Endothelial cell (in vitro differentiated cells): ENCODE measurements at regions not wholly inside any gene's neighbourhood (a gene's known extent, or its start where the extent isn't known, plus 50 kb on each side); places are given as distances from the start of the nearest gene placed in this dataset.

Experiments used
- DNase-seq: peaks from one replicate; pipeline ENCODE4 v3.0.0; 2021; ENCODE audit warnings: low spot score
- H3K27ac Mint-ChIP-seq: one replicate; pipeline ENCODE4 v1.8.0; 2021; ENCODE audit warnings: mixed read lengths, inconsistent platforms; ENCODE audit not compliant: unreplicated experiment
- H3K27me3 Mint-ChIP-seq: one replicate; pipeline ENCODE4 v1.8.0; 2021; ENCODE audit warnings: mild to moderate bottlenecking, moderate library complexity, mixed read lengths, inconsistent platforms; ENCODE audit not compliant: unreplicated experiment
- H3K36me3 Mint-ChIP-seq: one replicate; pipeline ENCODE4 v1.8.0; 2021; ENCODE audit warnings: mild to moderate bottlenecking, low read depth, mixed read lengths, inconsistent platforms; ENCODE audit not compliant: unreplicated experiment
- H3K4me1 Mint-ChIP-seq: one replicate; pipeline ENCODE4 v1.8.0; 2021; ENCODE audit warnings: mild to moderate bottlenecking, mixed read lengths, inconsistent platforms; ENCODE audit not compliant: unreplicated experiment
- H3K4me3 Mint-ChIP-seq: one replicate; pipeline ENCODE4 v1.8.0; 2021; ENCODE audit warnings: mild to moderate bottlenecking, mixed read lengths, inconsistent platforms; ENCODE audit not compliant: unreplicated experiment
- H3K9me3 Mint-ChIP-seq: one replicate; pipeline ENCODE4 v1.8.0; 2021; ENCODE audit warnings: mixed read lengths, inconsistent platforms; ENCODE audit not compliant: unreplicated experiment
- CTCF ChIP-seq: fragments of 200-600 bp; sonication (generic); IDR thresholded peaks from one replicate; pipeline ENCODE4 v1.5.0; 2021; ENCODE audit warnings: antibody characterized with exemption; ENCODE audit not compliant: unreplicated experiment

DNA sequence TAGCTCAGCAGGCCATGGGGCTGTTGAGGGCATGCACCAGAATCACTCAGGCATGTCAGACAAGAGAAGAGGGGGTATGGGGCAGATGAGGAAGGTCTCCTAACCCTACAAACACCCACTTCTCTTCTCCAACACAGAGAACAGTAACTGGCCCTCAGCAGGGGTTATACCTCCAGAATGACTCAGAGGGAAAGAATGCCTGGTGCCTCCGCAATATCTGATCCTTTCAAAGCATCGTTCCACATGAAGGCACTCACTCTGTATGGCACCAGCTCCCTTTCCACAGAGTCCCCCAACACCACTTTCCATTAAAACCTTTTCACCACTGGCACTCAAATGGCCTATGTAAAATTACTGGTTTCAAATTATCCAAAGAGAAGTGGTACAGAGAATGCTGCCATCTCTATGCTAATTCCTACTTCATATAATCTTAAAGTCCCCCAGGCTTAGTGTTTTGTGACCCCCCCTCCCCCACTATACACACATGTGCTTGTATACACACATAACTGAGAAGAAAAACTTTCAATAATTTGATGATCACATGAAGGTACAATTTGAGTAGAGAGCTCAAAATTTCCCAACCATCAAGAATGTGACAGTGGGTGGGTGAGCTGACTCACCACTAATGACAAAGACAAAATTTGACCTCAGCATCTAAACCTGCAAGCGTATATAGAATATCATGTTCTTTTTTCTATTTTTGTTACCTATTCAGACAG lies 91.5 kb downstream of the SIPA1L2 start:
- Mint-ChIP-seq H3K4me1 (peaks cover 40% of the 10 kb centered on the region), H3K9me3 (no peaks in the 10 kb centered on the region), H3K4me3 (no peak overlapping the region), H3K27ac (no peak overlapping the region), H3K27me3 (no peaks in the 10 kb centered on the region), H3K36me3 (peaks cover 4% of the 10 kb centered on the region)
- DNase-seq = no peak
- no peak for TF ChIP-seq CTCF

GRCh38 chr1:232534552-232535517 lies 95.1 kb downstream of the SIPA1L2 start:
- no peak for DNase-seq
- TF ChIP-seq CTCF = no peak
- Mint-ChIP-seq H3K9me3 (no peaks in the 10 kb centered on the region), H3K27ac (no peak overlapping the region), H3K36me3 (peaks cover 21% of the 10 kb centered on the region), H3K27me3 (peaks cover 5% of the 10 kb centered on the region), H3K4me3 (no peak overlapping the region), H3K4me1 (peaks cover 43% of the 10 kb centered on the region)

- peak overlapping the region; percentile 16 for H3K27ac Mint-ChIP-seq
- H3K4me1 Mint-ChIP-seq = peaks cover 39% of the 10 kb centered on the region
- DNase-seq = no peak
Observed at GRCh38 chr1:232533328-232533727, 96.6 kb downstream of the SIPA1L2 start.

GRCh38 chr1:232532901-232533300 lies 97.0 kb downstream of the SIPA1L2 start:
- Mint-ChIP-seq H3K36me3 (peaks cover 21% of the 10 kb centered on the region), H3K27ac (peak overlapping the region; percentile 16), H3K4me1 (peaks cover 38% of the 10 kb centered on the region), H3K9me3 (no peaks in the 10 kb centered on the region), H3K4me3 (peak overlapping the region; percentile 24), H3K27me3 (peaks cover 7% of the 10 kb centered on the region)
- no peak for DNase-seq
- TF ChIP-seq CTCF = no peak

More at GRCh38 chr1:232533328-232533727, 96.6 kb downstream of the SIPA1L2 start:
- TF ChIP-seq CTCF = no peak
- H3K4me3 Mint-ChIP-seq = peak overlapping the region; percentile 5
- H3K36me3 Mint-ChIP-seq = peaks cover 21% of the 10 kb centered on the region
- H3K27me3 Mint-ChIP-seq = peaks cover 7% of the 10 kb centered on the region
- no peaks in the 10 kb centered on the region for H3K9me3 Mint-ChIP-seq
